C4-2B (cell line): ENCODE measurements at regions not wholly inside any gene's neighbourhood (a gene's known extent, or its start where the extent isn't known, plus 50 kb on each side); places are given as distances from the start of the nearest gene placed in this dataset.

Experiments
- ZFX ChIP-seq: fragments of 450-650 bp; IDR thresholded peaks from 2 replicates; pipeline ENCODE4 v1.6.1; 2017
- TF ChIP-seq, protein P1 (sequence below): fragments of 450-650 bp; conservative IDR thresholded peaks from 2 replicates; pipeline ENCODE4 v1.5.1; 2017; ENCODE audit warnings: mild to moderate bottlenecking

DNA sequence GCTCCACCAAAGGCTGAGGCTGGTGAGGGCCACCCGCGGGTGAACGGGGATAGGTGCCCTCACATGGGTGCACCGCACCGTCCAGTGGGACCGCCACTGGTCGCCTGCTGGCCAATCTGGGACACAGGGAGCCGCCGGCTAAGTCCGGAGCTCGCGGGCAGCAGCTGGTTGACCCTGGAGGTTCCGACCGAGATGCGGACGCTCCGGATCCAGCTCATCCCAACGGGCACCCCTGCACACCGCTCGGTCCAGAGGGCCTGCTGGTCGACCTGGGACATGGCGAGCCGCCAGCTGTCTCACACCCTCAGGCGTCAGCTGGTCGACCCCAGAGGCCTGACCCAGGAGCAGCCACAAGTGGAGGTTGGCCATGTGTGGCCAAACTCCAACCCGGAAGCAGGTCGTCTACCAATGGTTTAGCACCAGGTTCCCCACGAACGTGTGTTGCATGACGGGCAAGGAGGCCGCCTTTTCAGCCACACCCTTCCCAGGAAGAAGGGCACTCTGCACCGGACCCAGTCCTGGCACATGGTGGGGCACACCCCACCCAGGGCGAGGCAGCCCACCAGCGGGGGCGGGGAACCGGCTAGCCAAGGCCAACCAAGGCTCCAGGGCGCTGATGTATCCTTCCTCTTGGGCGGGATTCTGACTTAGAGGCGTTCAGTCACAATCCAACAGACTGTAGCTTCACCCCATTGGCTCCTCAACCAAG lies 746.0 kb upstream of the DEFB115 start:
- TF ChIP-seq, protein P1, sequence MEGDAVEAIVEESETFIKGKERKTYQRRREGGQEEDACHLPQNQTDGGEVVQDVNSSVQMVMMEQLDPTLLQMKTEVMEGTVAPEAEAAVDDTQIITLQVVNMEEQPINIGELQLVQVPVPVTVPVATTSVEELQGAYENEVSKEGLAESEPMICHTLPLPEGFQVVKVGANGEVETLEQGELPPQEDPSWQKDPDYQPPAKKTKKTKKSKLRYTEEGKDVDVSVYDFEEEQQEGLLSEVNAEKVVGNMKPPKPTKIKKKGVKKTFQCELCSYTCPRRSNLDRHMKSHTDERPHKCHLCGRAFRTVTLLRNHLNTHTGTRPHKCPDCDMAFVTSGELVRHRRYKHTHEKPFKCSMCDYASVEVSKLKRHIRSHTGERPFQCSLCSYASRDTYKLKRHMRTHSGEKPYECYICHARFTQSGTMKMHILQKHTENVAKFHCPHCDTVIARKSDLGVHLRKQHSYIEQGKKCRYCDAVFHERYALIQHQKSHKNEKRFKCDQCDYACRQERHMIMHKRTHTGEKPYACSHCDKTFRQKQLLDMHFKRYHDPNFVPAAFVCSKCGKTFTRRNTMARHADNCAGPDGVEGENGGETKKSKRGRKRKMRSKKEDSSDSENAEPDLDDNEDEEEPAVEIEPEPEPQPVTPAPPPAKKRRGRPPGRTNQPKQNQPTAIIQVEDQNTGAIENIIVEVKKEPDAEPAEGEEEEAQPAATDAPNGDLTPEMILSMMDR = no peak
- TF ChIP-seq ZFX = no peak
